H1 (cell line): ENCODE measurements at regions not wholly inside any gene's neighbourhood (a gene's known extent, or its start where the extent isn't known, plus 50 kb on each side); places are given as distances from the start of the nearest gene placed in this dataset.

ENCODE experiments used
- BACH1 ChIP-seq: IDR thresholded peaks from 2 replicates; pipeline ENCODE4 v1.6.1; 2012; ENCODE audit warnings: low read length, improper control_type of control experiment
- BRCA1 ChIP-seq: IDR thresholded peaks from 2 replicates; pipeline ENCODE4 v1.6.1; 2012; ENCODE audit warnings: low read depth, low read length, improper control_type of control experiment
- CHD1 ChIP-seq: IDR thresholded peaks from 2 replicates; pipeline ENCODE4 v1.6.1; 2012; ENCODE audit warnings: low read depth, low read length, improper control_type of control experiment
- EP300 ChIP-seq, 2 experiments: IDR thresholded peaks; 1 replicate in 1 of 2; 2 replicates in 1 of 2; pipeline ENCODE4 v1.6.1; 2011 to 2012; ENCODE audit warnings: low read depth in 2 of 2, low read length in 2 of 2, mild to moderate bottlenecking in 2 of 2, borderline replicate concordance in 1 of 2, inconsistent platforms in 1 of 2, moderate library complexity in 1 of 2
- HDAC2 ChIP-seq, 2 experiments: fragments of 300-600 bp in 1 of 2; sonication (generic) in 1 of 2; IDR thresholded peaks; 2 replicates each; pipeline ENCODE4 v1.6.1; 2011 to 2012; ENCODE audit warnings: low read depth in 2 of 2, low read length in 2 of 2, mild to moderate bottlenecking in 2 of 2, moderate library complexity in 2 of 2, borderline replicate concordance in 1 of 2, inconsistent platforms in 1 of 2
- KDM4A ChIP-seq: IDR thresholded peaks from one replicate; pipeline ENCODE4 v1.7.1; 2012; ENCODE audit warnings: low read depth, mild to moderate bottlenecking, moderate library complexity, low read length, inconsistent platforms; ENCODE audit not compliant: severe bottlenecking
- SP1 ChIP-seq: IDR thresholded peaks from 2 replicates; pipeline ENCODE4 v1.6.1; 2011; ENCODE audit warnings: low read depth, low read length
- TAF1 ChIP-seq: IDR thresholded peaks from 2 replicates; pipeline ENCODE4 v1.6.1; 2011; ENCODE audit warnings: mild to moderate bottlenecking, low read depth, low read length
- TAF7 ChIP-seq: optimal IDR thresholded peaks from 2 replicates; pipeline ENCODE3; 2011; ENCODE audit warnings: low read depth, mild to moderate bottlenecking, inconsistent platforms, low read length, moderate library complexity, borderline replicate concordance
- TBP ChIP-seq: IDR thresholded peaks from 2 replicates; pipeline ENCODE4 v1.6.1; 2011; ENCODE audit warnings: low read depth, low read length, improper control_type of control experiment
- TEAD4 ChIP-seq: IDR thresholded peaks from 2 replicates; pipeline ENCODE4 v1.6.1; 2012; ENCODE audit warnings: low read depth, low read length, inconsistent platforms, mixed read lengths
- TF ChIP-seq, protein P1 (sequence below): fragments of 300-600 bp; sonication (generic); IDR thresholded peaks from 2 replicates; pipeline ENCODE4 v1.7.1; 2012; ENCODE audit warnings: low read length, moderate library complexity, mild to moderate bottlenecking, inconsistent platforms; ENCODE audit not compliant: insufficient replicate concordance
- TF ChIP-seq, protein P2 (sequence below): IDR thresholded peaks from 2 replicates; pipeline ENCODE4 v1.6.1; 2012; ENCODE audit warnings: inconsistent platforms

DNA sequence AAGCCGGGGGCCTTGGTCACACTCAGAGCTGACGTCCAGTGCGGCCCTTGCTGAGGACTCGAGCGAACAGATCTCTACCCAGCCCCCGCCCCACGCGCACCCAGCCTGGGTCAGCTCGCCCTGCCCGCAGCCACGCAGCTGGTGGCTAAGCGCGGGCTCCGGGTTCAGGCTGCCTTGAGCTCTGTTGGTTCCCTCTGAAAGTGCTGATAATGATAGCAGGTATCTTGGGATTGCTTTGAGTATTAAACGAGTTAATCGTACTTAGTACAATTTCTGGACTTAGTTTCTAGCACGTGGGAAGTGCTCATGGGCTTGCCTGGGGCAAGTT lies 88.1 kb upstream of the TGM3 start (continued):
- TF ChIP-seq, protein P1, sequence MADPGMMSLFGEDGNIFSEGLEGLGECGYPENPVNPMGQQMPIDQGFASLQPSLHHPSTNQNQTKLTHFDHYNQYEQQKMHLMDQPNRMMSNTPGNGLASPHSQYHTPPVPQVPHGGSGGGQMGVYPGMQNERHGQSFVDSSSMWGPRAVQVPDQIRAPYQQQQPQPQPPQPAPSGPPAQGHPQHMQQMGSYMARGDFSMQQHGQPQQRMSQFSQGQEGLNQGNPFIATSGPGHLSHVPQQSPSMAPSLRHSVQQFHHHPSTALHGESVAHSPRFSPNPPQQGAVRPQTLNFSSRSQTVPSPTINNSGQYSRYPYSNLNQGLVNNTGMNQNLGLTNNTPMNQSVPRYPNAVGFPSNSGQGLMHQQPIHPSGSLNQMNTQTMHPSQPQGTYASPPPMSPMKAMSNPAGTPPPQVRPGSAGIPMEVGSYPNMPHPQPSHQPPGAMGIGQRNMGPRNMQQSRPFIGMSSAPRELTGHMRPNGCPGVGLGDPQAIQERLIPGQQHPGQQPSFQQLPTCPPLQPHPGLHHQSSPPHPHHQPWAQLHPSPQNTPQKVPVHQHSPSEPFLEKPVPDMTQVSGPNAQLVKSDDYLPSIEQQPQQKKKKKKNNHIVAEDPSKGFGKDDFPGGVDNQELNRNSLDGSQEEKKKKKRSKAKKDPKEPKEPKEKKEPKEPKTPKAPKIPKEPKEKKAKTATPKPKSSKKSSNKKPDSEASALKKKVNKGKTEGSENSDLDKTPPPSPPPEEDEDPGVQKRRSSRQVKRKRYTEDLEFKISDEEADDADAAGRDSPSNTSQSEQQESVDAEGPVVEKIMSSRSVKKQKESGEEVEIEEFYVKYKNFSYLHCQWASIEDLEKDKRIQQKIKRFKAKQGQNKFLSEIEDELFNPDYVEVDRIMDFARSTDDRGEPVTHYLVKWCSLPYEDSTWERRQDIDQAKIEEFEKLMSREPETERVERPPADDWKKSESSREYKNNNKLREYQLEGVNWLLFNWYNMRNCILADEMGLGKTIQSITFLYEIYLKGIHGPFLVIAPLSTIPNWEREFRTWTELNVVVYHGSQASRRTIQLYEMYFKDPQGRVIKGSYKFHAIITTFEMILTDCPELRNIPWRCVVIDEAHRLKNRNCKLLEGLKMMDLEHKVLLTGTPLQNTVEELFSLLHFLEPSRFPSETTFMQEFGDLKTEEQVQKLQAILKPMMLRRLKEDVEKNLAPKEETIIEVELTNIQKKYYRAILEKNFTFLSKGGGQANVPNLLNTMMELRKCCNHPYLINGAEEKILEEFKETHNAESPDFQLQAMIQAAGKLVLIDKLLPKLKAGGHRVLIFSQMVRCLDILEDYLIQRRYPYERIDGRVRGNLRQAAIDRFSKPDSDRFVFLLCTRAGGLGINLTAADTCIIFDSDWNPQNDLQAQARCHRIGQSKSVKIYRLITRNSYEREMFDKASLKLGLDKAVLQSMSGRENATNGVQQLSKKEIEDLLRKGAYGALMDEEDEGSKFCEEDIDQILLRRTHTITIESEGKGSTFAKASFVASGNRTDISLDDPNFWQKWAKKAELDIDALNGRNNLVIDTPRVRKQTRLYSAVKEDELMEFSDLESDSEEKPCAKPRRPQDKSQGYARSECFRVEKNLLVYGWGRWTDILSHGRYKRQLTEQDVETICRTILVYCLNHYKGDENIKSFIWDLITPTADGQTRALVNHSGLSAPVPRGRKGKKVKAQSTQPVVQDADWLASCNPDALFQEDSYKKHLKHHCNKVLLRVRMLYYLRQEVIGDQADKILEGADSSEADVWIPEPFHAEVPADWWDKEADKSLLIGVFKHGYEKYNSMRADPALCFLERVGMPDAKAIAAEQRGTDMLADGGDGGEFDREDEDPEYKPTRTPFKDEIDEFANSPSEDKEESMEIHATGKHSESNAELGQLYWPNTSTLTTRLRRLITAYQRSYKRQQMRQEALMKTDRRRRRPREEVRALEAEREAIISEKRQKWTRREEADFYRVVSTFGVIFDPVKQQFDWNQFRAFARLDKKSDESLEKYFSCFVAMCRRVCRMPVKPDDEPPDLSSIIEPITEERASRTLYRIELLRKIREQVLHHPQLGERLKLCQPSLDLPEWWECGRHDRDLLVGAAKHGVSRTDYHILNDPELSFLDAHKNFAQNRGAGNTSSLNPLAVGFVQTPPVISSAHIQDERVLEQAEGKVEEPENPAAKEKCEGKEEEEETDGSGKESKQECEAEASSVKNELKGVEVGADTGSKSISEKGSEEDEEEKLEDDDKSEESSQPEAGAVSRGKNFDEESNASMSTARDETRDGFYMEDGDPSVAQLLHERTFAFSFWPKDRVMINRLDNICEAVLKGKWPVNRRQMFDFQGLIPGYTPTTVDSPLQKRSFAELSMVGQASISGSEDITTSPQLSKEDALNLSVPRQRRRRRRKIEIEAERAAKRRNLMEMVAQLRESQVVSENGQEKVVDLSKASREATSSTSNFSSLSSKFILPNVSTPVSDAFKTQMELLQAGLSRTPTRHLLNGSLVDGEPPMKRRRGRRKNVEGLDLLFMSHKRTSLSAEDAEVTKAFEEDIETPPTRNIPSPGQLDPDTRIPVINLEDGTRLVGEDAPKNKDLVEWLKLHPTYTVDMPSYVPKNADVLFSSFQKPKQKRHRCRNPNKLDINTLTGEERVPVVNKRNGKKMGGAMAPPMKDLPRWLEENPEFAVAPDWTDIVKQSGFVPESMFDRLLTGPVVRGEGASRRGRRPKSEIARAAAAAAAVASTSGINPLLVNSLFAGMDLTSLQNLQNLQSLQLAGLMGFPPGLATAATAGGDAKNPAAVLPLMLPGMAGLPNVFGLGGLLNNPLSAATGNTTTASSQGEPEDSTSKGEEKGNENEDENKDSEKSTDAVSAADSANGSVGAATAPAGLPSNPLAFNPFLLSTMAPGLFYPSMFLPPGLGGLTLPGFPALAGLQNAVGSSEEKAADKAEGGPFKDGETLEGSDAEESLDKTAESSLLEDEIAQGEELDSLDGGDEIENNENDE: no peak
- TF ChIP-seq KDM4A (no peak), TBP (no peak), BRCA1 (no peak), TEAD4 (no peak), HDAC2 (IDR thresholded peaks at IDR 0.05; ENCODE audit: borderline replicate concordance in 1 of 2, low read depth in 2 of 2, low read length in 2 of 2) (no peak), TAF1 (no peak; the same call in 1 of the 2 replicates), SP1 (no peak), TAF7 (no peak), CHD1 (no peak), BACH1 (no peak), EP300 (IDR thresholded peaks at IDR 0.05; ENCODE audit: borderline replicate concordance in 1 of 2, low read depth in 2 of 2, low read length in 2 of 2) (no peak)
- TF ChIP-seq, protein P2, sequence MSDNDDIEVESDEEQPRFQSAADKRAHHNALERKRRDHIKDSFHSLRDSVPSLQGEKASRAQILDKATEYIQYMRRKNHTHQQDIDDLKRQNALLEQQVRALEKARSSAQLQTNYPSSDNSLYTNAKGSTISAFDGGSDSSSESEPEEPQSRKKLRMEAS: no peak
